ENCODE measurements at regions not wholly inside any gene's neighbourhood (a gene's known extent, or its start where the extent isn't known, plus 50 kb on each side); places are given as distances from the start of the nearest gene placed in this dataset.
"Not testable (repeated sequence)": the region's sequence is repeated elsewhere in the genome, so short reads cannot be mapped to it uniquely, and the experiment has no call there.

GRCh38 chr14:104307627-104308401 lies 169.4 kb downstream of the KIF26A start:
- Histone ChIP-seq H3K36me3 (no peaks in the 10 kb centered on the region), H3K4me3 (no peak overlapping the region), H3K9me3 (peaks cover 0 to 4% (median 0%) of the 10 kb centered on the region in 4 donors), H3K27ac (no peak overlapping the region), H3K4me1 (no peaks in the 10 kb centered on the region), H3K27me3 (peaks cover 0 to 38% (median 0%) of the 10 kb centered on the region in 3 donors)
- TF ChIP-seq EP300 (IDR thresholded peaks at IDR 0.05), result no peak
- WGBS, 5 donors, result 87 to 94% (median 90%) methylated on average over 24 to 25 of the region's 25 CpGs
- intact Hi-C loops (cut with DNase I; ENCODE audit: low total_unique reads), result no loop called here
- DNase-seq, result no peak

- H3K4me3 ChIP-seq; intact Hi-C loops (cut with DNase I; ENCODE audit: low total_unique reads); H3K27ac ChIP-seq; H3K4me1 ChIP-seq; DNase-seq; H3K9me3 ChIP-seq; H3K36me3 ChIP-seq: not testable (repeated sequence)
- H3K27me3 ChIP-seq, result peaks cover 0 to 38% (median 0%) of the 10 kb centered on the region in 3 donors
- WGBS, 5 donors, result 60 to 91% (median 79%) methylated on average over 10 of the region's 10 CpGs
Observed at GRCh38 chr14:104308534-104308933, 170.1 kb downstream of the KIF26A start.

- H3K4me3 ChIP-seq, result no peak overlapping the region
- TF ChIP-seq CTCF (IDR thresholded peaks at IDR 0.05) (no peak), POLR2A (IDR thresholded peaks at IDR 0.05) (no peak), POLR2AphosphoS5 (IDR thresholded peaks at IDR 0.05) (no peak), EP300 (IDR thresholded peaks at IDR 0.05) (no peak)
- no peaks in the 10 kb centered on the region for H3K4me1 ChIP-seq
- no peak for DNase-seq
- H3K9me3 ChIP-seq, result peaks cover 0 to 4% (median 0%) of the 10 kb centered on the region in 4 donors
- peaks cover 0 to 33% (median 0%) of the 10 kb centered on the region in 3 donors for H3K27me3 ChIP-seq
- WGBS, 5 donors, result 82 to 92% (median 87%) methylated on average over 3 to 8 of the region's 8 CpGs
- H3K36me3 ChIP-seq, result no peaks in the 10 kb centered on the region
- intact Hi-C loops (cut with DNase I; ENCODE audit: low total_unique reads), result no loop called here
- no peak overlapping the region for H3K27ac ChIP-seq
Observed at GRCh38 chr14:104309657-104310369, 171.4 kb downstream of the KIF26A start.

- WGBS, 5 donors, result 69 to 88% (median 80%) methylated on average over 4 of the region's 4 CpGs
- no peak overlapping the region for H3K4me3 ChIP-seq
- no peak for DNase-seq
- peaks cover 0 to 4% (median 0%) of the 10 kb centered on the region in 4 donors for H3K9me3 ChIP-seq
- no peaks in the 10 kb centered on the region for H3K4me1 ChIP-seq
- no peak overlapping the region for H3K27ac ChIP-seq
- intact Hi-C loops (cut with DNase I; ENCODE audit: low total_unique reads), result no loop called here
- H3K27me3 ChIP-seq, result peaks cover 0 to 18% (median 0%) of the 10 kb centered on the region in 3 donors
- no peak for TF ChIP-seq POLR2A (IDR thresholded peaks at IDR 0.05)
- TF ChIP-seq CTCF (IDR thresholded peaks at IDR 0.05), result no peak
- H3K36me3 ChIP-seq, result no peaks in the 10 kb centered on the region
Observed at GRCh38 chr14:104311358-104311757, 173.0 kb downstream of the KIF26A start.

- TF ChIP-seq POLR2A (IDR thresholded peaks at IDR 0.05) (no peak), POLR2AphosphoS5 (IDR thresholded peaks at IDR 0.05) (no peak), CTCF (IDR thresholded peaks at IDR 0.05) (no peak)
- no peak overlapping the region for H3K4me3 ChIP-seq
- intact Hi-C loops (cut with DNase I; ENCODE audit: low total_unique reads), result no loop called here
- H3K27me3 ChIP-seq, result peaks cover 0 to 11% (median 0%) of the 10 kb centered on the region in 3 donors
- DNase-seq, result no peak
- H3K4me1 ChIP-seq, result no peaks in the 10 kb centered on the region
- H3K9me3 ChIP-seq, result peaks cover 0 to 4% (median 0%) of the 10 kb centered on the region in 4 donors
- no peak overlapping the region for H3K27ac ChIP-seq
- 76 to 85% (median 82%) methylated on average over 4 of the region's 4 CpGs for WGBS, 5 donors
- H3K36me3 ChIP-seq, result no peaks in the 10 kb centered on the region
Observed at GRCh38 chr14:104313674-104314073, 175.3 kb downstream of the KIF26A start.
